ENCODE measurements at regions not wholly inside any gene's neighbourhood (a gene's known extent, or its start where the extent isn't known, plus 50 kb on each side); places are given as distances from the start of the nearest gene placed in this dataset.
"Not testable (repeated sequence)": the region's sequence is repeated elsewhere in the genome, so short reads cannot be mapped to it uniquely, and the experiment has no call there.

DNA sequence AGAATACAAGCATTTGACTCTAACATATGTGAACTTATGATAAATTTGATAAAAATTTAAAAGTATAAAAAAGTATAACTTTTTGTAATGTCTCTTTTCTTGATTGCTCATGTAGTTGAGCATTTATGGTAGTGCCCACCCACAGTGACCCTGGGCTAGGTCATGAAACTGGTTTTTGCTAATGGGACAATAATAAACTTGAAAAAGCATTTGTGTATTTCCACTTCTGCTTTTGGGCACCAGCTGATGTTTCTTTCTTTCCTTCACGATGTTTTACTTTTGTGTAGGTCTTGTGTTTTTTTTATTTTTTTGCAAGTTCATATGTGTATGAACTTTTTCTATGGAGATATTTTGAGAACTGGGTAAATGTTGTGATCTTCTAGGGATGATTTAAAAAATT is 313.1 kb downstream of the CBLL2 start:
- H3K27me3 ChIP-seq = no peaks in the 10 kb centered on the region
- no peak for DNase-seq
- TF ChIP-seq POLR2A (IDR thresholded peaks at IDR 0.05) (no peak), CTCF (IDR thresholded peaks at IDR 0.05) (no peak)
- no peaks in the 10 kb centered on the region for H3K36me3 ChIP-seq (replicated peaks in 1 of 2; ENCODE audit: insufficient read depth in 1 of 2, low read depth in 2 of 2)
- H3K4me3 ChIP-seq = no peak overlapping the region
- no peak overlapping the region for H3K27ac ChIP-seq
- no peaks in the 10 kb centered on the region for H3K4me1 ChIP-seq
- 29 to 60% methylated on average over 1 of the region's 1 CpG for WGBS, 2 donors
- intact Hi-C loops (cut with DNase I) = no loop called here
- ATAC-seq = no peak
- H3K9me3 ChIP-seq = no peaks in the 10 kb centered on the region

DNA sequence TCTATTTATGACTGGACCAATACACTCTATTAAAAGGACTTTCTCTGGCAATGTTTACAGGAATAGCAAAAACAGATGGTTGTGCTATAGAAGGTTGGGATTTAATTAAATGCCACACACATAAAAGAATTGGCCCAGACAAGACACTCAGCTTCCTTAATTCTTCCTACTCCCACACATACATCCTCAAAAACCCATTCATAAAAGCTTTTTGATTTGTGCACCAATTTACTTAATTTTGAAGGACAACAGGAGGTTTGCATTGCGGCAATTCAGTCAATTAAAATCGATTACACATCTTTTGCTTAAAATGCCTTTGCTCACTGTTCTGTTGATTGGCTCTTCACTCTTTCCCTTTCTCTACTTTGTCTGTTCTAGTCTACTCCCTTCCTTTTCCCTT is 317.1 kb downstream of the CBLL2 start:
- DNase-seq (no peak), ATAC-seq (no peak)
- no peak for TF ChIP-seq CTCF (IDR thresholded peaks at IDR 0.05)
- no peak for TF ChIP-seq POLR2A (IDR thresholded peaks at IDR 0.05)
- Histone ChIP-seq H3K9me3 (no peaks in the 10 kb centered on the region), H3K36me3 (replicated peaks in 1 of 2; ENCODE audit: insufficient read depth in 1 of 2, low read depth in 2 of 2) (no peaks in the 10 kb centered on the region), H3K4me3 (no peak overlapping the region), H3K27ac (no peak overlapping the region), H3K27me3 (no peaks in the 10 kb centered on the region), H3K4me1 (no peaks in the 10 kb centered on the region)
- intact Hi-C loops (cut with DNase I) = no loop called here
- WGBS, 2 donors = 72 to 84% methylated on average over 2 of the region's 2 CpGs

- no peak for TF ChIP-seq CTCF (IDR thresholded peaks at IDR 0.05)
- TF ChIP-seq POLR2A (IDR thresholded peaks at IDR 0.05) = no peak
- no peak for DNase-seq
- no peak overlapping the region for H3K4me3 ChIP-seq
- WGBS, 2 donors = 53 to 59% methylated on average over 2 of the region's 2 CpGs
- no peaks in the 10 kb centered on the region for H3K9me3 ChIP-seq
- H3K4me1 ChIP-seq = no peaks in the 10 kb centered on the region
- no peaks in the 10 kb centered on the region for H3K36me3 ChIP-seq (replicated peaks in 1 of 2; ENCODE audit: insufficient read depth in 1 of 2, low read depth in 2 of 2)
- intact Hi-C loops (cut with DNase I) = no loop called here
- no peaks in the 10 kb centered on the region for H3K27me3 ChIP-seq
- H3K27ac ChIP-seq = no peak overlapping the region
- no peak for ATAC-seq
These were observed 322.1 kb downstream of the CBLL2 start for GRCh38 chrX:22594766-22595165.

DNA sequence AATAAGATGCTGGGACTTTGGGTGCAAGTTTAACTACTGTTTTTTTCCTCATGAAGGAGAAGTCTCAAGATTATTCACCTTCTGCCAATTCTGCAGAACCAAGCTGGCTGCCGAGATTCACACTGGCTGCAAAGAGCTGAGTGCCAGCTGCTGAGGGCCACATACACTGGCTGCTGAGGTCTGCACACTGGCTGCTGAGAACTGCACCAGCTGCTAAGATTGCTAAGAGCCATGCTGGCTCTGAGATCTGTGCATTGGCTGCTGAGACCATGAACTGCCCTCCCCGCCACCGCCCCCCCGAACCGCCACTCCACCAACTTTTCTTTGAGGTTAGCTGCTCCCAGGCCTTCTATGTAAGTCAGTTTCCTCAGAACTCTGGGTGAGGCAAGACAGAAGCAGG is 330.3 kb downstream of the CBLL2 start:
- Histone ChIP-seq H3K36me3 (replicated peaks in 1 of 2; ENCODE audit: insufficient read depth in 1 of 2, low read depth in 2 of 2) (no peaks in the 10 kb centered on the region), H3K27ac (no peak overlapping the region), H3K4me1 (no peaks in the 10 kb centered on the region), H3K27me3 (no peaks in the 10 kb centered on the region), H3K9me3 (no peaks in the 10 kb centered on the region), H3K4me3 (no peak overlapping the region)
- 40 to 56% methylated on average over 1 of the region's 5 CpGs for WGBS, 2 donors
- DNase-seq (peak; percentile 44 to 77 (median 59)), ATAC-seq (peak; percentile 75)
- TF ChIP-seq POLR2A (IDR thresholded peaks at IDR 0.05) (no peak), CTCF (IDR thresholded peaks at IDR 0.05) (no peak)
- intact Hi-C loops (cut with DNase I) = no loop called here

GRCh38 chrX:22609452-22609851 is 336.7 kb downstream of the CBLL2 start:
- H3K4me3 ChIP-seq; ATAC-seq; H3K27ac ChIP-seq; H3K4me1 ChIP-seq; DNase-seq; H3K36me3 ChIP-seq (replicated peaks in 1 of 2; ENCODE audit: insufficient read depth in 1 of 2, low read depth in 2 of 2); H3K27me3 ChIP-seq; intact Hi-C loops (cut with DNase I); H3K9me3 ChIP-seq: not testable (repeated sequence)
- 57 to 90% methylated on average over 4 to 5 of the region's 15 CpGs for WGBS, 2 donors

Measured in body of pancreas (tissue), 4 donors.